Epithelial cell of esophagus (primary cell): ENCODE measurements at regions not wholly inside any gene's neighbourhood (a gene's known extent, or its start where the extent isn't known, plus 50 kb on each side); places are given as distances from the start of the nearest gene placed in this dataset.
A peak's percentile ranks its signal among the peaks of the same experiment; 100 is the strongest.

Source experiments
- DNase-seq: peaks from one replicate; pipeline ENCODE4 v3.0.0; 2010; ENCODE audit warnings: low read depth
- H3K4me3 ChIP-seq: 2 replicates; pipeline ENCODE4 v1.5.1; 2011; ENCODE audit warnings: mild to moderate bottlenecking, low read length, control low read depth
- CTCF ChIP-seq: IDR thresholded peaks from 2 replicates; pipeline ENCODE4 v1.5.1; 2011; ENCODE audit warnings: low read depth, mild to moderate bottlenecking, low read length, control low read depth, inconsistent platforms; ENCODE audit not compliant: insufficient read depth; ENCODE audit errors: missing control alignments

- H3K4me3 ChIP-seq, result no peak overlapping the region
- TF ChIP-seq CTCF, result no peak
- DNase-seq, result no peak
Observed at GRCh38 chr12:76256904-76257303, 91.3 kb downstream of the BBS10 start.

GRCh38 chr12:76256321-76256720 is 91.9 kb downstream of the BBS10 start:
- no peak for DNase-seq

GRCh38 chr12:76255692-76256091 is 92.5 kb downstream of the BBS10 start:
- no peak for TF ChIP-seq CTCF
- H3K4me3 ChIP-seq, result no peak overlapping the region
- no peak for DNase-seq

More at GRCh38 chr12:76256321-76256720, 91.9 kb downstream of the BBS10 start:
- TF ChIP-seq CTCF, result no peak
- H3K4me3 ChIP-seq, result no peak overlapping the region

GRCh38 chr12:76255281-76255680 is 92.9 kb downstream of the BBS10 start:
- DNase-seq, result no peak
- no peak overlapping the region for H3K4me3 ChIP-seq
- no peak for TF ChIP-seq CTCF

GRCh38 chr12:76252031-76252430 is 96.2 kb downstream of the BBS10 start:
- no peak overlapping the region for H3K4me3 ChIP-seq
- DNase-seq, result no peak
- TF ChIP-seq CTCF, result no peak

- peak; percentile 41 for DNase-seq
- no peak overlapping the region for H3K4me3 ChIP-seq
- no peak for TF ChIP-seq CTCF
Observed at GRCh38 chr12:76250256-76250655, 98.0 kb downstream of the BBS10 start.

GRCh38 chr12:76249501-76249900 is 98.7 kb downstream of the BBS10 start:
- DNase-seq, result no peak
- no peak overlapping the region for H3K4me3 ChIP-seq
- no peak for TF ChIP-seq CTCF
